Activated B cell treated with CpG ODN at 0.5 μM for 24 hours (primary cell): ENCODE measurements at regions not wholly inside any gene's neighbourhood (a gene's known extent, or its start where the extent isn't known, plus 50 kb on each side); places are given as distances from the start of the nearest gene placed in this dataset.

ENCODE experiments used
- ATAC-seq: fragments of 200-7000 bp; cut with Tn5 transposase; one replicate; pipeline ENCODE4 v1.10.0; 2021; ENCODE audit warnings: low read depth, mild to moderate bottlenecking, moderate library complexity
- CTCF ChIA-PET: fragments of 350-600 bp; sonication (Branson Sonifier 250); formaldehyde crosslinking; loops from one replicate; lab custom pipeline; 2021; ENCODE audit warnings: antibody characterized with exemption; lab: Charles Lee
- POLR2A ChIA-PET: fragments of 350-600 bp; sonication (Branson Sonifier 250); formaldehyde crosslinking; loops from one replicate; lab custom pipeline; 2021; ENCODE audit warnings: antibody characterized with exemption; lab: Charles Lee
- DNase-seq: peaks from one replicate; pipeline ENCODE4 v3.0.0; 2022
- H3K27ac Mint-ChIP-seq: one replicate; pipeline ENCODE4 v1.8.0; 2020; ENCODE audit warnings: mixed read lengths
- H3K27me3 Mint-ChIP-seq: one replicate; pipeline ENCODE4 v1.8.0; 2021; ENCODE audit warnings: mixed read lengths
- H3K36me3 Mint-ChIP-seq: one replicate; pipeline ENCODE4 v1.8.0; 2021; ENCODE audit warnings: low read depth, mixed read lengths
- H3K4me1 Mint-ChIP-seq: one replicate; pipeline ENCODE4 v1.8.0; 2021; ENCODE audit warnings: mixed read lengths
- H3K4me3 Mint-ChIP-seq: one replicate; pipeline ENCODE4 v1.8.0; 2020; ENCODE audit warnings: mild to moderate bottlenecking, mixed read lengths
- H3K9me3 Mint-ChIP-seq: one replicate; pipeline ENCODE4 v1.8.0; 2020; ENCODE audit warnings: mixed read lengths
- CTCF ChIP-seq: fragments of 200-600 bp; IDR thresholded peaks from one replicate; pipeline ENCODE4 v1.8.0; 2022; ENCODE audit warnings: antibody characterized with exemption, mild to moderate bottlenecking
- intact Hi-C: fragments of 100-400 bp; cut with micrococcal nuclease; formaldehyde crosslinking; loops from one replicate; pipeline ENCODE4 v1.15.1; 2024

DNA sequence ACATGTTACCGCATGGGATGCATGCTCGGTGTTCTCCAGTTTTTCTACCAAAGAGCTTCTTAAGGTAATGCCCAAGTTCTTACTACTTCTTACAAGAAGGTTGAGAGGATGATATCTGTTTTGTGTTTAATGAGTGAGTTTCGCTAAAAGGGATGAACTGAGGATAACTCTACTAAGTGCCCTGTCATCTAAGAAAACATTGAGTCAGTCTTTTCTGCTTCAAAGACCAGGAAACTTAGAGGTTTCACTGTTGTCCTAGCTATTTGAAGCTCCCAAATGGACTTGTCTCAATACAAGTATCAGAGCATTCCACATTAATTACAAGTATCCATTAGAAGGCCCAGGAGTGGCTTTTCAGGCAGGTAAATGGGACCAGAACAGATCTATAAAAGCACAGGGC is 296.2 kb downstream of the KBTBD8 start:
- Mint-ChIP-seq H3K9me3 (no peaks in the 10 kb centered on the region), H3K27me3 (no peaks in the 10 kb centered on the region), H3K4me3 (no peak overlapping the region), H3K4me1 (peaks cover 22% of the 10 kb centered on the region), H3K27ac (no peak overlapping the region), H3K36me3 (no peaks in the 10 kb centered on the region)
- no peak for TF ChIP-seq CTCF
- no peak for DNase-seq
- intact Hi-C loops = no loop called here
- no peak for ATAC-seq
- ChIA-PET CTCF (no interaction called here), POLR2A (no interaction called here)

- intact Hi-C loops = no loop called here
- no peaks in the 10 kb centered on the region for H3K27me3 Mint-ChIP-seq
- H3K36me3 Mint-ChIP-seq = no peaks in the 10 kb centered on the region
- no peak overlapping the region for H3K4me3 Mint-ChIP-seq
- ATAC-seq = no peak
- TF ChIP-seq CTCF = no peak
- H3K9me3 Mint-ChIP-seq = no peaks in the 10 kb centered on the region
- no peak for DNase-seq
- no peak overlapping the region for H3K27ac Mint-ChIP-seq
- ChIA-PET CTCF (no interaction called here), POLR2A (no interaction called here)
- H3K4me1 Mint-ChIP-seq = peaks cover 10% of the 10 kb centered on the region
These were observed 298.2 kb downstream of the KBTBD8 start for GRCh38 chr3:67296039-67296892.

DNA sequence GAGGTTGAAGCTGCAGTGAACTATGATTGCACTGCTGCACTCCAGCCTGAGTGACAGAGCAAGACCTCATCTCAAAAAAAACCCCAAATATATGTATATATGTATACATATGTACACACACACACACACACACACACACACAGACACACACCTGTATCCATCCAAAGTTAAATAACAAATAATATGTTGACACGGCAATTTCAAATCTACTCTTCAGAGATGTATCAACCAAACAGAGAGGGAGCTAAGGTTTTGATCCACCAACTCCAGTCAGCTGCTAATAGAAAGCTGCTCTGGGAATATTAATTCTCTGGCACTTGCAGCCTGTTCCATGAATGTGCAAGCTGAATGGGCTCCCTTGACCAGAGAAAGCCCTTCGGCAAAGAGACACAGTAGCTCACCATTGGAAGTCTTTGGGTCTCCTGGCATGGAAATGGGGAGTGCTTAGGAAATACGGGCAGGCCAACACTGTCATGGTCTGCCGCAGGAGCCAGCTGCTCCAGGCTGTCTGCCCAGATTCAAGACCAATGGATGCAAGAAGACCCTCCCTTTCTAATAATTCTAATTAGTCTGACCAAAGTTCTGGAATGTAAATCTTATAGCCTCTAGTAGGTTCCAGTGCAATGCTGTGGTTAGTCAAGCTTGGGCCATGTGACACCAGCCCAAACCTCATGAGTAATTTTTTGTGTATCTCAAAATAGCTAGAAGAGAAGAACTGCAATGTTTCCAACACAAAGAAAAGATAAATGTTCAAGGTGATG is 299.8 kb downstream of the KBTBD8 start:
- ChIA-PET POLR2A (no interaction called here), CTCF (no interaction called here)
- Mint-ChIP-seq H3K4me3 (no peak overlapping the region), H3K27ac (no peak overlapping the region), H3K36me3 (no peaks in the 10 kb centered on the region), H3K9me3 (no peaks in the 10 kb centered on the region), H3K27me3 (no peaks in the 10 kb centered on the region), H3K4me1 (no peaks in the 10 kb centered on the region)
- TF ChIP-seq CTCF = no peak
- ATAC-seq (no peak), DNase-seq (no peak)
- intact Hi-C loops = no loop called here

- Mint-ChIP-seq H3K27me3 (no peaks in the 10 kb centered on the region), H3K4me1 (no peaks in the 10 kb centered on the region), H3K27ac (no peak overlapping the region), H3K4me3 (no peak overlapping the region), H3K36me3 (no peaks in the 10 kb centered on the region), H3K9me3 (no peaks in the 10 kb centered on the region)
- ChIA-PET CTCF (no interaction called here), POLR2A (no interaction called here)
- no peak for DNase-seq
- intact Hi-C loops = no loop called here
- ATAC-seq = no peak
- no peak for TF ChIP-seq CTCF
These were observed 303.4 kb downstream of the KBTBD8 start for GRCh38 chr3:67301556-67301955.

- no peaks in the 10 kb centered on the region for H3K36me3 Mint-ChIP-seq
- no peak for DNase-seq
- no peaks in the 10 kb centered on the region for H3K4me1 Mint-ChIP-seq
- intact Hi-C loops = no loop called here
- no peak for TF ChIP-seq CTCF
- ATAC-seq = no peak
- H3K4me3 Mint-ChIP-seq = no peak overlapping the region
- ChIA-PET CTCF (no interaction called here), POLR2A (no interaction called here)
- no peak overlapping the region for H3K27ac Mint-ChIP-seq
- H3K9me3 Mint-ChIP-seq = peaks cover 4% of the 10 kb centered on the region
- H3K27me3 Mint-ChIP-seq = no peaks in the 10 kb centered on the region
These were observed 304.4 kb downstream of the KBTBD8 start for GRCh38 chr3:67302489-67302888.
